Glutamatergic neuron (in vitro differentiated cells): ENCODE measurements at regions not wholly inside any gene's neighbourhood (a gene's known extent, or its start where the extent isn't known, plus 50 kb on each side); places are given as distances from the start of the nearest gene placed in this dataset.

Source experiments
- DNase-seq: peaks from one replicate; pipeline ENCODE4 v3.0.0; 2022
- H3K27ac Mint-ChIP-seq: one replicate; pipeline ENCODE4 v1.8.0; 2020; ENCODE audit warnings: mild to moderate bottlenecking, mixed read lengths, inconsistent platforms; ENCODE audit not compliant: unreplicated experiment
- H3K27me3 Mint-ChIP-seq: one replicate; pipeline ENCODE4 v1.8.0; 2020; ENCODE audit warnings: mild to moderate bottlenecking, moderate library complexity, mixed read lengths, inconsistent platforms; ENCODE audit not compliant: unreplicated experiment
- H3K36me3 Mint-ChIP-seq: one replicate; pipeline ENCODE4 v1.8.0; 2020; ENCODE audit warnings: mild to moderate bottlenecking, mixed read lengths, inconsistent platforms; ENCODE audit not compliant: unreplicated experiment
- H3K4me1 Mint-ChIP-seq: one replicate; pipeline ENCODE4 v1.8.0; 2020; ENCODE audit warnings: mild to moderate bottlenecking, low read depth, mixed read lengths, inconsistent platforms; ENCODE audit not compliant: unreplicated experiment
- H3K4me3 Mint-ChIP-seq: one replicate; pipeline ENCODE4 v1.8.0; 2020; ENCODE audit warnings: mild to moderate bottlenecking, mixed read lengths, inconsistent platforms; ENCODE audit not compliant: unreplicated experiment
- H3K9me3 Mint-ChIP-seq: one replicate; pipeline ENCODE4 v1.8.0; 2020; ENCODE audit warnings: mild to moderate bottlenecking, moderate library complexity, mixed read lengths, inconsistent platforms; ENCODE audit not compliant: unreplicated experiment
- CTCF ChIP-seq: fragments of 200-600 bp; sonication (generic); IDR thresholded peaks from one replicate; pipeline ENCODE4 v1.5.0; 2021; ENCODE audit not compliant: partially characterized antibody, unreplicated experiment

GRCh38 chr15:98480844-98481243, 167.5 kb upstream of the IGF1R start:
- Mint-ChIP-seq H3K27ac (no peak overlapping the region), H3K4me1 (no peaks in the 10 kb centered on the region), H3K4me3 (no peak overlapping the region), H3K9me3 (peaks cover 7% of the 10 kb centered on the region), H3K36me3 (peaks cover 27% of the 10 kb centered on the region), H3K27me3 (no peaks in the 10 kb centered on the region)
- TF ChIP-seq CTCF, result no peak
- DNase-seq, result no peak

DNA sequence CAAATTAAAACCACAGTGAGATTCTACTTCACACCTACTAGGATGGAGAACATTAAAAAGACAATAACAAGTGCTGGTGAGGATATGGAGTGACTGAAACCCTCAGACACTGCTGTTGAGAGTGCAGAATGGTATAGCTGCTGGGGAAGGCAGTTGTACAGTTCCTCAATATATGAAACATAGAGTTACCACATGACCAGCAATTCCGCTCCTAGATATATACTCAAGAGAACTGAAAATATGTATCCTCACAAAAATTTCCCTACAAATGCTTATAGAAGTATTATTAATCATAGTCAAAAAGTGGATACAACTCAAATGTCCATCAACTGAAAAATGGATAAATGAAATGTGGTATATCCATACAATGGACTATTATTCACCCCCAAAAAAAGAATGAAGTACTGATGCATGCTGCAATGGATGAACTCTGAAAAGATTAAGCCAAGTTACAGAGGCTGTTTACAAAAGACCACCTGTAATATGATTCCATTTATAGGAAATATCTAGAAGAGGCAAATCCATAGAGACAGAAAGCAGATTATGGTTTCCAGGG, 164.7 kb upstream of the IGF1R start:
- Mint-ChIP-seq H3K4me3 (no peak overlapping the region), H3K27ac (no peak overlapping the region), H3K27me3 (no peaks in the 10 kb centered on the region)

DNA sequence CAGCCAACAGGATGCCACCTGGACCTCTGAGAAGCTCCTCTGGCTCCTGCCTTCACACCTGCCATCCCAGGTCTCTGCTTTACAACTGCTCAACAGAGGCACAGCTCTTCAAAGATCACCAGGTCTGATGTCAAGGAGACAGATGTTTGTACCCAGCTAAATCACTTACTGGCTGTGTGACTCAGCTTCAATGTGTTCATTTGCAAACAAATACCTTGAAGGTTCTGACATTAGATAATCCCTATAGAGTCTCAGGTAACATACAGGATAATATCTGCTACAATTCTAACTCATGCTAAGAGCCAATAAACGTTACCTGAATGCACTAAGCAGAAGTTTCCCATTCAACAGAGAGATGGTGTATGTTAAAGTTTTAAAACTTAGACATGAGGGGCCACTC, 163.4 kb upstream of the IGF1R start:
- TF ChIP-seq CTCF, result no peak
- H3K4me3 Mint-ChIP-seq, result no peak overlapping the region
- no peak overlapping the region for H3K27ac Mint-ChIP-seq
- H3K36me3 Mint-ChIP-seq, result peaks cover 17% of the 10 kb centered on the region
- H3K27me3 Mint-ChIP-seq, result no peaks in the 10 kb centered on the region
- H3K4me1 Mint-ChIP-seq, result no peaks in the 10 kb centered on the region
- peaks cover 2% of the 10 kb centered on the region for H3K9me3 Mint-ChIP-seq
- no peak for DNase-seq

More for the DNA sequence above, 164.7 kb upstream of the IGF1R start:
- no peaks in the 10 kb centered on the region for H3K4me1 Mint-ChIP-seq
- TF ChIP-seq CTCF, result no peak
- DNase-seq, result no peak
- H3K36me3 Mint-ChIP-seq, result peaks cover 17% of the 10 kb centered on the region
- peaks cover 2% of the 10 kb centered on the region for H3K9me3 Mint-ChIP-seq

- no peak overlapping the region for H3K4me3 Mint-ChIP-seq
- no peak for TF ChIP-seq CTCF
- no peaks in the 10 kb centered on the region for H3K27me3 Mint-ChIP-seq
- peaks cover 17% of the 10 kb centered on the region for H3K36me3 Mint-ChIP-seq
- no peaks in the 10 kb centered on the region for H3K4me1 Mint-ChIP-seq
- peaks cover 2% of the 10 kb centered on the region for H3K9me3 Mint-ChIP-seq
- DNase-seq, result no peak
- no peak overlapping the region for H3K27ac Mint-ChIP-seq
Measured at GRCh38 chr15:98485451-98485850, 162.9 kb upstream of the IGF1R start.

DNA sequence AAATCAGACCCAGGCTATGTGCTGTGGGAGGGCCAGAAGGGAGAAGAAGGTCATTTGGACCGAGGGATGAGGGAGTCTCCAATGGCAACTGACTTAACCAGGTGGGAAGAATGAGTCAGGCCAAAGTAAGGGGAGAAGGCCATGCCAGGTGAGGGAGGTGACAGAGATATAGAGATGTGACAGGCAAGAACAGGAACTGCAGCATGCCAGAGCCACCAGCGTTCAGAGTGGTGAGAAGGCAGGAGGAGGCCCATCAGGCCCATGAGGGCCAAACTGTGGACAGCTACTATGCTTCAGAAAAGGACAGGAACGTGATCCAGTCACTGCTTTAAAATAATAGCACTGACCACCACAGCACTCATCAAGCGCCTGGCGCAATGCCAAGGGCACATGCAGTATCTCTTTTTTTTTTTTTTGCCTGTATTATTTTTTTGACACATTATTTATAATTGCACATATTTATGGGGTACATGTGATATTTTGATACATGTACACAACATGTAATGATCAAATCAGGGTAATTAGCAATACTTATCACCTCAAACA, 154.3 kb upstream of the IGF1R start:
- no peak for DNase-seq
- H3K4me1 Mint-ChIP-seq, result no peaks in the 10 kb centered on the region
- no peak overlapping the region for H3K27ac Mint-ChIP-seq
- H3K4me3 Mint-ChIP-seq, result no peak overlapping the region
- TF ChIP-seq CTCF, result no peak
- H3K27me3 Mint-ChIP-seq, result no peaks in the 10 kb centered on the region
- H3K9me3 Mint-ChIP-seq, result peaks cover 12% of the 10 kb centered on the region
- H3K36me3 Mint-ChIP-seq, result peaks cover 21% of the 10 kb centered on the region
